NOMO-1 treated with dmso at 0.1 percent for 144 hours (cell line): ENCODE measurements at regions not wholly inside any gene's neighbourhood (a gene's known extent, or its start where the extent isn't known, plus 50 kb on each side); places are given as distances from the start of the nearest gene placed in this dataset.
A peak's percentile ranks its signal among the peaks of the same experiment; 100 is the strongest.

Source experiments
- DNase-seq: peaks from one replicate; lab custom pipeline; 2025; ENCODE audit not compliant: unreplicated experiment; lab: John Stamatoyannopoulos, UW

DNA sequence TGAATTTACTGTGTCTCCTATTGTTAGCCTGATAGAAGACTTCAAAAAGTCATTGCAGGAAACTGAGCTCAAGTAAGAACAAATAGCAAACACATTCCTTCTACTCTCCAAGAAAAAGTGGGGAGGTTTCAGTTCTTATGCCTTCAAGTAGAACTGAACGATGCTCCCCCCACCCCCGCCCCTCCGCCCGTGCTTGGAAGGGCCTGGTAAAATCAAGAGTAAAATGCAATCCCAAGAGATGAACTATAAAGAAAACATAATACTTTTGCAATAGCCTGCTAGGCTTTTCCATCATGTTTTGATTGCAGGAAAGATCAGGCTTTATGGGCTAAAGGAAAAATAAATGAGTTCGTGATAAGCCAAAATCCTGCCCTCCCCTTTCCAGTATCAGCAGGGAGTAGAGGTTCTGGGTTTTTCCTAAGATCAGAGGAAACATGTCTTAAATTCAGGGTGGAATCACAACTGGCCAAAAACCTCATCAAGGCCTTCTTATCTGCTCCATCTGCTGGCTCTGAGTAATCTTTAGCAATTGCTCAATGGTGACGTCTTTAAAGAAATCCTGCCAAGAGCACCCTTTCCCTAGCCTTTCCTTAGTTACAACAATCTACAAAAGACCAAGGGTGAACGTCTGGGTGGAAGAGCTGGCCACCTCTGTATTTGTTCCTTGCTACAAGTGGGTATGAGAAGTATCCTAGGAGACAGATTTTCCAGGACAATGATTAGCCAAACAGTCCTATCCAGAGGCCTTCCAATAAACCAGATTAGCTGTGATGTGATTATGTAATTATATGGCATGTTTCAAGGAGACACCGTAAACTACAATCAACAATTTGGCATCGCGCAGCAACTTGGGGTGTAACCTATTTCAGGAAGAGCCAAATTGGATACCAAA lies 66.3 kb upstream of the FAM9C start:
- peak; percentile 19 for DNase-seq

DNA sequence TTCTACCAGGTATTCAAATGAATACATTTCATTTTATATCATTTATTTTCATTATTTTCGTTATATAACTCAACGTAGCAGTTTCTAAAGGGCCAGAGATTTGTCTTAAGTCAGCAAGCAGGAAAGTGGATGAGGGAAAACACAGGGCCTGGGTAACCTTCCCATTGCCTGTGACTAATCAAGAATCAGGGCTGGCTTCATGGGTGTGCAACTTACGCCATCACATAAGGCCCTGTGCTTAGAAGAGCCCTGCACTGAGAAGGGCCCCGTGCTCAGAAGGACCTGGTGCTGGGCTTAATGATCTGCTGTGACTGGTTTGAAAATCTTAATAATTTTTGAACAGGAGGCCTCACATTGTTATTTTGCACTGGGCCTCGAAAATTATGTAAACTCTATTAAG lies 65.4 kb upstream of the FAM9C start:
- DNase-seq = no peak

DNA sequence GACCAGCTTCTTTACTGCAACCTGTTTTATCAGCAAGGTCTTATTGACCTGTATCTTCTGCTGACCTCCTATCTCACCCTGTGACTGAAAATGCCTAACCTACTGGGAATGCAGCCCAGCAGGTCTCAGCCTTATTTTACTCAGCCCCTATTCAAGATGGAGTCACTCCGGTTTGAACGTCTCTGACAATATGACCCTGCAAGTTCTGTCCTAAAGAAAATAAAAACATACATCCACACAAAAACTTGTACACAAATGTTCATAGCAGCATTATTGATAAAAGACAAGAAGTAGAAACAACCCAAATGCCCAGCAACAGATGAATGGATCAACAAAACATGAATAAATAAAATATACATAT lies 59.5 kb upstream of the FAM9C start:
- no peak for DNase-seq

DNA sequence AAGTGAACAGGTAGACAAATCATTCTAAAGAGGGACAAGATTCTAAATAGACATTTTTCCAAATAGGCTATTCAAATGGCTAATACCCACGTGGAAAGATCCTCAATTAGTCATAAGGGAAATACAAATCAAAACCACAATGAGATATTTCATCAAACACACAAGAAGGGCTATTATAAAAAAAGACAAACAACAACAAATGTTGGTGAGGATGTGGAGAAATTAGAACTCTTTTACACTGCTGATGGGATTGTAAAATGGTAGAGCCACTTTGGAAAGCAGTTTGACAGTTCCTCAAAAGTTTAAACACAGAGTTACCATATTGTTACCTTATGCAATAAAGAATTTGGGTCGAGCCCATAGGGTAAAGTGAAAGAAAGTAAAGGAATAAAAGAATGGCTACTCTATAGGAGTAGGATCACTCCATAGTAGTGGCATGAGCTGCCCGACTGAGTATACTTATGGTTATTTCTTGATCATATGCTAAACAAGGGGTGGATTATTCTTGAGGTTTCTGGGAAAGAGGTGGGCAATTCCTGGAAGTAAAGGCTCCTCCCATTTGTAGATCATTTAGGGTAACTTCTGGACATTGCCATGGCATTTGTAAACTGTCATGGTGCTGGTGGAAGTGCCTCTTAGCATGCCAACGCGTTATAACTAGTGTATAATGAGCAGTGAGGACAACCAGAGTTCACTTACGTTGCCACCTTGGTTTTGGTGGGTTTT lies 58.9 kb upstream of the FAM9C start:
- DNase-seq = no peak

DNA sequence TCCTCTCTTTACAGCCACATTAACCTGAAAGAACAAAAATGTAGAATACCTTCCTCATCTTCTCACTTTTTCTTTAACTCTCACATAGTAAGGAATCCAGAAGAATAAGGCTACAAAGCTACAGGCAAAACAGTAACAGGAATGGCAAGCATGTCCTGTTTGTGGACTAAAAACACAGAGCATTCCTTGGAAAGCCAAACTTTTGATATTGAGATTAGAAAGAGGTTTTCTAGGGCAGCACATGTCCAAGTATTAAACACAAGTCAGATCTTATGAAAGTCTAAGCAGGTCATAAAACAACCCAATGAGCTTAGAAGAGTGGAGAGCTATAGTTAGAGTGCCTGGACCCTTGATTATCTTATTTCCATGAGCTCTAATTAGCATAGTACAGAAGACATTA lies 58.2 kb upstream of the FAM9C start:
- no peak for DNase-seq

DNA sequence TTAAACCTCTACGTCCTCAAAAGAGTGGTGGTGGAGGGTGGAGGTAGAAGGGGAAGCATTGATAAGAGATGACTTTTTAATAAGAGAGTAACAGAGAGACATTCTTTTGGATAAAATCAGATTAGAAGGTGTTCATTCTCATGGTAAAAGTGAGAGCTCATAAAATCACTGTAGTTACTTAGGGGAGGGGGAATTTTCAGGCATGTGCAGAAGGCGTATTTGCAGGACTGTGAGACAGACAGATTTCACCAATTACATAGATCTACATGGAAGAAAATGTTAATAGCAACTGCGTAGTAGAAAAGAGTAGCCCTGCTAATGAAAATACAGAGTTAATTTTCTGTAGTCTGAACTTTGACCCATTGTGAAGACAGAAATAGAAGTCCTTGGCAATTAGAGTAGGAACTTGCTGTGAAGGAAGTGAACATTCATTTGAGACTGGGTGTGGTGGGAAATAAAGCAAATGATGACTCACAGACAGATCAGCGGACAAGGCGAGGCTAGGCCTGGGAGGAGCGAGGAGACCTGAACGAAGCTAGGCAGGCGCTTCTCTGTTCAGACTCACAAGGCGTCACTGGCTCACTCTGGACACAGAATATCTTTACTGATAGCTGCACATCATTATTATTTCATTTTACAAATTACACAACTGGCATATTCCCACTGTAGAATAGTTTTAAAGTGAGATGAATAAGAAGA lies 57.2 kb upstream of the FAM9C start:
- peak; percentile 98 for DNase-seq

DNA sequence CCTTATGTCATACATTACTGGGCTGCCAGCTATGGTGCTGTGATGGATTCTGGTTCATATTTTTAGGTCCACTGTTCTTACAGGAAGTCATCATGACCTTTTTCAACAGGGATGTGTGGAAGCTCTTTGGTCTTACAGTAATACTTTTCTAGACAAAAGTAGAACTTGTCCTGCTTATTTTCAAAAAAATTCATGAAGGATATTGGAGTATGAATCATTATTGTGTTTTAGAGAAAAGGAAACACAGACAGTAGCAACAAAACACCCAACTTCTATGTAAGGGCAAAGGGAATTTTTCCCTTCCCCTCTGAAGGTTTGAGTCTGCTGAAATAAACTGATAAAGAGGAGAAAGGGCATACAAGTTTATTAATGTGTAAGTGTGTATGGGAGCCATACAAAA lies 54.7 kb upstream of the FAM9C start:
- DNase-seq = no peak

DNA sequence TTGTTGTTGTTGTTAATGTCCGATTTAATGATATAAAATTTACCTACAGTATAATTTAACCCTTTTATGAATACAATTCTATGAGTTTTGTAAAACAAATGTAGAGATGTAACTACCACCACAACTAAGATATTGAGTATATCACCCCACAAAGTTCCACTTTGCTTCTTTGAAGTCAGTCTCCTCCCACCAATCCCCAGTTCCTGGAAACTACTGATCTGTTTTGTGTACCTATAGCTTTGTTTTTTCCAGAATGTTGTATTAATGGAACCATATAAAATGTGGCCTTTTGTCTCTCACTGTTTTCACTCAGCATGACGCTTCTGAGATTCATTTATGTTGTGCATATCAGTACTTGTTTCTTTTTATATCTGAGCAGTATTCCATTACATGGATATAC lies 52.3 kb upstream of the FAM9C start:
- no peak for DNase-seq

DNA sequence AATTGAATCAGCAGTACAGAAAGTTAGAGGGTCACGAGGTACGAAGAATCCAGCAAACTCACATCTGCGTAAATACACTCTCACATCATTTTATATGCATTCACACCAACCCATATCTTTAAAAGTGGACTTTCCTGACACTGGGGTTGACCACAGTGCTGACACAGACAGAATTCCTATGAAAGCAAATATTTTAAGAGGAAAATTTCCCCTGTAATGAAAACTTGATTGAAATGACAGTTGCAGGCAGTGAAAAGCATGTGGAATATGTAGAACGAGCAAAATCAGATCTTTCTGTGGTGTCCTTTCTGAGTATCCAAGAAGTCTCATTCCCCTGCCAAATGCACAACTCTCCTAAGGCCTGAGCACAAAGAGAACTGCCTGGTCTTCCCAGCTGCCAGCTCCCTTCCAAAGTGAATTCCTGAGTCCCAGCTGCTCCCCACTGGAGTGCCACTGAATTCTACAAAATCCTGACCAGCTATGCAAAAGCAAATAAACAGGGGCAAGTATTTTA lies 50.5 kb upstream of the FAM9C start:
- no peak for DNase-seq

DNA sequence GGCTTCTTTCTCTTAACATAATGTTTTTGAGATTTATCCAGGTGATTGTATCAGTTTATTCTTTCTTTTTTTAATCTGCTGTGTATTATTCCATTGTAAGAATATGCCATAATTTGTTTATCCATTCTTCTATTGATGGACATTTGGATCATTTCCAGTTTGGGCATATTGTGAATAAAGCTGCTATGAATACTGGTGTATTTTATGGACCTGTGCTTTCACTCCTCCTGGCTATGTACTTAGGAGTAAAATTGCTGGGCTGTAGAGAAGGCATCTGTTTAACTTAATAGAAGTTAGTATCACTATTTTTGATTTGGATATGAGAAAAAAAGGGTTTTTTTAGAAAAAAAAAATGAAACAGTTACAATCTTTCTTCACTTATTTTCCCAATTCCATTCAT lies 50.0 kb upstream of the FAM9C start:
- no peak for DNase-seq
